ENCODE measurements at regions not wholly inside any gene's neighbourhood (a gene's known extent, or its start where the extent isn't known, plus 50 kb on each side); places are given as distances from the start of the nearest gene placed in this dataset.

- TF ChIP-seq TAF1 (IDR thresholded peaks at IDR 0.05; ENCODE audit: borderline replicate concordance, low read depth, low read length) (no peak), POLR2A (IDR thresholded peaks at IDR 0.05; ENCODE audit: low read depth, low read length) (no peak)
Observed at GRCh38 chr5:117999939-118000549, 988.3 kb downstream of the DTWD2 start.

Data from GM12892 (cell line).